ENCODE measurements at regions not wholly inside any gene's neighbourhood (a gene's known extent, or its start where the extent isn't known, plus 50 kb on each side); places are given as distances from the start of the nearest gene placed in this dataset.
"Not testable (repeated sequence)": the region's sequence is repeated elsewhere in the genome, so short reads cannot be mapped to it uniquely, and the experiment has no call there.

DNA sequence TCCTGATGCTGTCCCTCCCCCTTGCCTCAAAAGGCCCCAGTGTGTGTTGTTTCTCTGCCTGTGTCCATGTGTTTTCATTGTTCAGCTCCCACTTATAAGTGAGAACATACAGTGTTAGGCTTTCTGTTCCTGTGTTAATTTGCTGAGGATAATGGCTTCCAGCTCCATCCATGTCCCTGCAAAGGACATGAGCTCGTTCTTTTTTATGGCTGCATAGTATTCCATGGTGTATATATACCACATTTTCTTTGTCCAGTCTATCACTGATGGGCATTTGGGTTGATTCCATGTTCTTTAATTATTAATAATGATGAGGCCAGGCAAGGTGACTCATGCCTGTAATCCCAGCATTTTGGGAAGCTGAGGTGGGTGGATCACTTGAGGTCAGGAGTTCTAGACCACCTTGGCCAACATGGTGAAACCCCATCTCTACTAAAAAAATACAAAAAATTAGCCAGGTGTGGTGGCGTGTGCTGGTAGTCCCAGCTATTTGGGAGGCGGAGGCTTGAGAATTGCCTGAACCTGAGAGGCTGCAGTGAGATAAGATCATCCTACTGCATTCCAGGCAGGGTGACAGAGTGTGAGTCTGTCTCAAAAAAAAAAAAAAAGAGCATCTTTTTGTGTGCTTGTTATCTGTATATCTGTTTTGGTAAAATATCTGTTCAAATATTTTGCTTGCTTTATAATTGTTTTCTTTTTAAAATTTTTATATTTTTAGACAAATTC lies 78.0 kb upstream of the CLINT1 start:
- not testable (repeated sequence) for ATAC-seq (ENCODE audit: low read depth); H3K27ac Mint-ChIP-seq; H3K36me3 Mint-ChIP-seq; H3K27me3 Mint-ChIP-seq; DNase-seq (ENCODE audit: low spot score in 2 of 2); H3K4me3 Mint-ChIP-seq; H3K9me3 Mint-ChIP-seq; H3K4me1 Mint-ChIP-seq

DNA sequence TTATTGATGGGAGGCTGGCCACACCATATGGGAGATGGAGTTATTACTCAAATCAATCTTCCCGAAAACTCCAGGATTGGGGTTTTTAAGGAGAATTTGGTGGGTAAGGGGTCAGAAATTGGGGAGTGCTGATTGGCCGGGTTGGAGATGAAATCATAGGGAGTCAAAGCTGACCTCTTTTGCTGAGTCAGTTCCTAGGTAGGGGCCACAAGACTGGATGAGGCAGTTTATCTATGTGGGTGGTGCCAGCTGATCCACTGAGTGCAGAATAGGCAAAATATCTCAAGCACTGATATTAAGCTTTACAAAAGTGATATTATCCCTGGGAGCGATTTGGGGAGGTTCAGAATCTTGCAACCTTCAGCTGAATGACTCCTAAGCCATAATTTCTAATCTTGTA lies 75.7 kb upstream of the CLINT1 start:
- no peaks in the 10 kb centered on the region for H3K4me1 Mint-ChIP-seq
- H3K9me3 Mint-ChIP-seq = peaks cover 5% of the 10 kb centered on the region
- no peak overlapping the region for H3K27ac Mint-ChIP-seq
- no peak for DNase-seq (ENCODE audit: low spot score in 2 of 2)
- no peaks in the 10 kb centered on the region for H3K27me3 Mint-ChIP-seq
- no peak for ATAC-seq (ENCODE audit: low read depth)
- H3K36me3 Mint-ChIP-seq = no peaks in the 10 kb centered on the region
- H3K4me3 Mint-ChIP-seq = no peak overlapping the region

DNA sequence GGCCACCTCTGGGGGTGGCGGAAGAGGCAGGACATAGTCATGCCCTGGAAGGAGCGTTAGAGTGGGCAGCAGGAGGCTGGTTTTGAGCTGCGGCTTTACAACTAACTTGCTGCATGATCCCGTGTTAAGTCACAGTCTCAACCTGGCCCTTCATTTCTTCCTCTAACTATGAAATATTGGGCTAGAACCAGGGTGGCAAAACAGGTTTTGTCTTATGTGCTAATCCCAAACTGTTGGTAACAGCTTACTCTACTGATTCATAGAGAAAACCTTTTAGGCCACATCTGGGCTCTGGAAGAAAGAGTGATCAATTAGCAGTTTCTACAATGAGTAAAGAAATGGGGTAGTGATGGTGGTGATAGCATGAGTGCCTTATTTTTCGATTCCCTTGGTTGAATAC lies 74.1 kb upstream of the CLINT1 start:
- ATAC-seq (ENCODE audit: low read depth) (no peak), DNase-seq (ENCODE audit: low spot score in 2 of 2) (no peak)
- Mint-ChIP-seq H3K27ac (no peak overlapping the region), H3K36me3 (no peaks in the 10 kb centered on the region), H3K4me3 (no peak overlapping the region), H3K9me3 (peaks cover 5% of the 10 kb centered on the region), H3K4me1 (no peaks in the 10 kb centered on the region), H3K27me3 (no peaks in the 10 kb centered on the region)

DNA sequence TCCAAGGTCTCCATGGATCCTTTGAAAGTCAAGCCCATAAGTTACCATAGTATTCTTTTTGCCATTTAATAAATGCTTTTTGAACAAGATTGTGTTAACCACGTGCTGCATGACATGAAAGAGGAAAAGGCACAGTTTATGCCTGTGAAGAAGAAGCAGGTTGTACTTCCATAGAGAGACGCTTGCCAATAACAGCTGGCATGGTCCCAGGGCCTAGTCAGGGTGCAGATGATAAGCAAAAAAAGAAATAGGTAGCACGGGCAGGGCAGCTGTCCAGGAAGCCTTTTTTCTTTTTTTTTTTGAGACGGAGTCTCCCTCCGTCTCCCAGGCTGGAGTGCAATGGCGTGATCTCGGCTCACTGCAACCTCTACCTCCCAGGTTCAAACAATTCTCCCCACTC lies 71.8 kb upstream of the CLINT1 start:
- H3K9me3 Mint-ChIP-seq = peaks cover 5% of the 10 kb centered on the region
- no peaks in the 10 kb centered on the region for H3K36me3 Mint-ChIP-seq
- no peak overlapping the region for H3K4me3 Mint-ChIP-seq
- DNase-seq (ENCODE audit: low spot score in 2 of 2) (no peak), ATAC-seq (ENCODE audit: low read depth) (no peak)
- H3K4me1 Mint-ChIP-seq = no peaks in the 10 kb centered on the region
- H3K27ac Mint-ChIP-seq = no peak overlapping the region
- no peaks in the 10 kb centered on the region for H3K27me3 Mint-ChIP-seq

DNA sequence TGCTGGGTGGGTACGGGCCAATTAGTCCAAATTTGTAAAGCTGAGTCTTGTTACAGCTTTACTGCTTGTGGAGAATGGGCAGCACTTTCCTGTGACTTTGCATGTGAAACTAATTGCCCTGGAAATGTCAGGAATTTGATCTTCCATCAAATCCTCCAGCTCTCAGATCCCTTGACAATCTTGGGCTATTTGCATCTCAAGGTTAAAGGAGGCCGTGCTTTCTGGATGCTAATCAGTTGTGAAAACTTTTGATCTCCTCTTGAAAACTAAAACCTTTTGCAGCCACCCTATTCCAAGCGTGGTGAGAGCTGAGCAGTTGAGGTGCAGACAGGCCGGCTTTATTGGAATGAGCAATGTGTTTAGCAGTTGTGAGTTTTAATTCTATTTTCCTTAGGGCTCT lies 68.0 kb upstream of the CLINT1 start:
- Mint-ChIP-seq H3K4me1 (no peaks in the 10 kb centered on the region), H3K36me3 (no peaks in the 10 kb centered on the region), H3K27ac (no peak overlapping the region), H3K27me3 (no peaks in the 10 kb centered on the region), H3K4me3 (no peak overlapping the region), H3K9me3 (no peaks in the 10 kb centered on the region)
- DNase-seq (ENCODE audit: low spot score in 2 of 2) = no peak
- ATAC-seq (ENCODE audit: low read depth) = no peak

DNA sequence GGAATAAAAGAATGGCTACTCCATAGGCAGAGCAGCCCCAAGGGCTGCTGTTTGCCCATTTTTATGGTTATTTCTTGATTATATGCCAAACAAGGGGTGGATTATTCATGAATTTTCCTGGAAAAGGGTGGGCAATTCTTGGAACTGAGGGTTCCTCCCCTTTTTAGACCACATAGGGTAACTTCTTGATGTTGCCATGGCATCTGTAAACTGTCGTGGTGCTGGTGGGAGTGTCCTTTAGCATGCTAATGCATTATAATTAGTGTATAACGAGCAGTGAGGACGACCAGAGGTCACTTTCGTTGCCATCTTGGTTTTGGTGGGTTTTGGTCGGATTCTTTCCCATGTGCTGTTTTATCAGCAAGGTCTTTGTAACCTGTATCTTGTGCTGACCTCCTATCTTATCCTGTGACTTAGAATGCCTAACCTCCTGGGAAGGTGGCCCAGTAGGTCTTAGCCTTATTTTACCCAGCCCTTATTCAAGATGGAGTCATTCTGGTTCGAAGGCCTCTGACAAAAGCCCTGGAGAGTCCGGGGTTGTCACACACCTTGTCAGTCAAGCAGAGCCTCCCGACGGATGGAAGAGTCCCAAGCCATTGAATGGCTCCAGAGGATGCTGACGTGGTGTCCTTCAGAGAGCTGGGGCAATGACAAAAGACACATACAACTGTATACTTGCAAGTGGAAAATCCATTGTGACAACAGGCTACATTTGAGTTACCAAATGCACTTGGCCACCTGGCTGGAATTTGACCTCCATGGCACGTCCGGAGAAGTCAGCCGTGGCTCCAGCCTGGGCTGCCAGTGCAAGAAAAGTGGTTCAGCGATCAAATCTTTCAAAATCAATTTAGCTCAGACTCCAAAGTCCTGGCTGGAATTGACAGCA lies 67.1 kb upstream of the CLINT1 start:
- no peaks in the 10 kb centered on the region for H3K27me3 Mint-ChIP-seq
- no peaks in the 10 kb centered on the region for H3K36me3 Mint-ChIP-seq
- DNase-seq (ENCODE audit: low spot score in 2 of 2) (no peak), ATAC-seq (ENCODE audit: low read depth) (no peak)
- H3K9me3 Mint-ChIP-seq = no peaks in the 10 kb centered on the region
- no peaks in the 10 kb centered on the region for H3K4me1 Mint-ChIP-seq
- H3K4me3 Mint-ChIP-seq = no peak overlapping the region
- H3K27ac Mint-ChIP-seq = no peak overlapping the region

DNA sequence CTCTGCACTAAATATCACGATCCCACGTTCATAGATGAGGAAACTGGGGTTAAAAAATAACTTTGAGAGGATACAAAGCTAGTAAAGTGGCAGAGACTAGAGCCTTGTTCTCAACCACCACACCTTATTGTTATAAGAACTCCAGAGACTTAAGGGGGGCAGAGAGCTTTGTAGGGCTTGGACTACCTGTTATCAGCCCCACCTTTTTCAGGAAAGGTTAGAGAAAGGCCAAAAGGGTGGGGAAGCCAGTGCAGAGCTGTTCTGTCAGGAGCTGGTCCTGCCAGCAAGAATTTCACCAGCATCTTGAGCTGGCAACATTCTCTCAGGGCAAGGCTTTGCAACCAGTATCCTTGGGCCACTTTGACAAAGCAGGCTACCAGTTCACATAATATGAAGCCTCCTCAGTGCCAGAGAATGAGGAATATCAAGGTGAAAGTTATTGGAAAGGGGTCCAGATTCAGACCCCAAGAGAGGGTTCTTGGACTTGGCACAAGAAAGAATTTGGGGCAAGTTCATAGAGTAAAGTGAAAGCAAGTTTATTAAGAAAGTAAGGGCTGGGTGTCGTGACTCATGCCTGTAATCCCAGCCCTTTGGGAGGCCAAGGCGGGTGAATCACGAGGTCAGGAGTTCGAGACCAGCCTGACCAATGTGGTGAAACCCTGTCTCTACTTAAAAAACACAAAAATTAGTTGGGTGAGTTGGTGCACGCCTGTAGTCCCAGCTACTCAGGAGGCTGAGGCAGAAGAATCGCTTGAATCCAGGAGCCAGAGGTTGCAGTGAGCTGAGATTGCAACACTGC lies 66.2 kb upstream of the CLINT1 start:
- H3K4me1 Mint-ChIP-seq = peaks cover 1% of the 10 kb centered on the region
- ATAC-seq (ENCODE audit: low read depth) (no peak), DNase-seq (ENCODE audit: low spot score in 2 of 2) (no peak)
- H3K27ac Mint-ChIP-seq = peak overlapping the region; percentile 13
- H3K4me3 Mint-ChIP-seq = no peak overlapping the region
- no peaks in the 10 kb centered on the region for H3K27me3 Mint-ChIP-seq
- H3K9me3 Mint-ChIP-seq = no peaks in the 10 kb centered on the region
- no peaks in the 10 kb centered on the region for H3K36me3 Mint-ChIP-seq

DNA sequence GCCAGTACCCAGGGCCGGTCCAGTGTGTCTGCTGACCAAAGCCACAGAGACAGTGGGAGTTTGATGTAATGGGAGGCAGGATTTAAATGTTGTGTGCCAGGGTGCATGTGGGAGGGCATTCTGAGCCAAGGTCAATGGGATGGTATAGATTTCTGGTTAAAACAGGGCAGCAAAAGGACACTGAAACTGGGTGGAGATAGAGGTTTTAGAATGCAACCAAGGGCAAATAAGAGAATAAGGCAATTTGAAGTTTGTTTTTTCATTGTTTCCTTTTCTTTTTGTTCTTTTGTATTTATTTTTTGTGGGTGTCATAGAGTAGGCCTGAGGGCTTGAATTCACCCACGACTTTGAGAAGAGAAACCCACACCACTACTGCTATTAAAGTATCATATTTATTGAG lies 65.5 kb upstream of the CLINT1 start:
- Mint-ChIP-seq H3K4me3 (no peak overlapping the region), H3K9me3 (no peaks in the 10 kb centered on the region), H3K27ac (peak overlapping the region; percentile 13), H3K4me1 (peaks cover 8% of the 10 kb centered on the region), H3K36me3 (no peaks in the 10 kb centered on the region), H3K27me3 (no peaks in the 10 kb centered on the region)
- no peak for DNase-seq (ENCODE audit: low spot score in 2 of 2)
- ATAC-seq (ENCODE audit: low read depth) = no peak

DNA sequence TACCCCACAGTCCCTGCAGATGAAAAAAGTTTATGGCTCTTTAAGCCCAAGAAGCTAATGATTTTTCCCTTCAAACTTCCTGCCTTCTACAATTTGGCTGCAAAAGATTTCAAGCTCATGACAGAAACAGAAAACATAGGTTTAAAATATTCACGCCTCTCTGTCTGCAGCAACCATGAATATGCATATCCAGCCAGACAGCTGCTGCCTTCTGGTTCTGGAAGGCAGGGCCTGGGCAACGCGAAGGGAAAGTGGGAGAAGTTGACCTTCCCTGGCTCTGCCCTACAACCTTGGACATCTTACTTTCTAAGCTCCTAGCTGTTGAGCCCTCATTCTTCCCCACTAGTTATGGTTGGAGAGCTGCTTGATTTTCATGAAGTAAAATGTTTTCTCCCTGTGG lies 64.8 kb upstream of the CLINT1 start:
- Mint-ChIP-seq H3K4me3 (no peak overlapping the region), H3K36me3 (no peaks in the 10 kb centered on the region), H3K9me3 (no peaks in the 10 kb centered on the region), H3K4me1 (peaks cover 15% of the 10 kb centered on the region), H3K27ac (no peak overlapping the region), H3K27me3 (no peaks in the 10 kb centered on the region)
- no peak for ATAC-seq (ENCODE audit: low read depth)
- DNase-seq (ENCODE audit: low spot score in 2 of 2) = no peak

DNA sequence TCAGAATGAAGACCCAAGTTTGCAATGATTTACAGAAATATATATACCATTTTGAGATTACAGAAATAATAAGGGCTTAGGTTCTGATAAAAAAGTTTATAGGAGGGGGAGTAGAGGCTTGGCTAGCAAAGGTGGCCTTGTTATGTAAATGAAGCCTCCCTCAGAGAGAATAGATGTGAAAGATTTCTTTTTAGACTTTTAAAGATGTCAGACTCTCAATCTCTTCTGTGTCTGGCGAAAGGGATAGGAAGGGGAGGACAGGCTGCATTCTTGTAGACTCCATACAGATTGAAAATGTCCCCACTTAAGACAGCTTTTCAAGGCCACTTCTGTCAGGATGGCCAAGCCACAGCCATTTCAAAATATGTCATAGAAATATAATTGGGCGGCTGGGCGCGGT lies 63.1 kb upstream of the CLINT1 start:
- peaks cover 29% of the 10 kb centered on the region for H3K4me1 Mint-ChIP-seq
- ATAC-seq (ENCODE audit: low read depth) (no peak), DNase-seq (ENCODE audit: low spot score in 2 of 2) (no peak)
- H3K9me3 Mint-ChIP-seq = no peaks in the 10 kb centered on the region
- no peaks in the 10 kb centered on the region for H3K36me3 Mint-ChIP-seq
- no peak overlapping the region for H3K27ac Mint-ChIP-seq
- H3K4me3 Mint-ChIP-seq = no peak overlapping the region
- H3K27me3 Mint-ChIP-seq = no peaks in the 10 kb centered on the region

DNA sequence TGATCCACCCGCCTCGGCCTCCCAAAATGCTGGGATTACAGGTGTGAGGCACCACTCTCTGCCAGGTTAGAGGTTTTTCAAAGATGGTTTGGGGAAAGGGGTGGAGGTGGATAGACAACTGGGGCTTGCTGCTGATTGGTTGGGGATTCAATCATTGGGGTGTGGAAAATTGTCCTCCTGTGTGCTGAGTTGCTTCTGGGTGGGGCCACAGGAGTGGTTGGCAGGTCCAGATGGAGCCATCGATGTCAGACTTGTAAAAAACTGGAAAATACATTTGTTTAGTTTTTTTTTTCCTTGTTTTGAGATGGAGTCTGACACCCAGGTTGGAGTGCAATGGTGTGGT lies 61.9 kb upstream of the CLINT1 start:
- Mint-ChIP-seq H3K4me1 (peaks cover 29% of the 10 kb centered on the region), H3K9me3 (no peaks in the 10 kb centered on the region), H3K36me3 (no peaks in the 10 kb centered on the region), H3K27ac (no peak overlapping the region), H3K4me3 (no peak overlapping the region), H3K27me3 (no peaks in the 10 kb centered on the region)
- DNase-seq (ENCODE audit: low spot score in 2 of 2) = no peak
- ATAC-seq (ENCODE audit: low read depth) = no peak

DNA sequence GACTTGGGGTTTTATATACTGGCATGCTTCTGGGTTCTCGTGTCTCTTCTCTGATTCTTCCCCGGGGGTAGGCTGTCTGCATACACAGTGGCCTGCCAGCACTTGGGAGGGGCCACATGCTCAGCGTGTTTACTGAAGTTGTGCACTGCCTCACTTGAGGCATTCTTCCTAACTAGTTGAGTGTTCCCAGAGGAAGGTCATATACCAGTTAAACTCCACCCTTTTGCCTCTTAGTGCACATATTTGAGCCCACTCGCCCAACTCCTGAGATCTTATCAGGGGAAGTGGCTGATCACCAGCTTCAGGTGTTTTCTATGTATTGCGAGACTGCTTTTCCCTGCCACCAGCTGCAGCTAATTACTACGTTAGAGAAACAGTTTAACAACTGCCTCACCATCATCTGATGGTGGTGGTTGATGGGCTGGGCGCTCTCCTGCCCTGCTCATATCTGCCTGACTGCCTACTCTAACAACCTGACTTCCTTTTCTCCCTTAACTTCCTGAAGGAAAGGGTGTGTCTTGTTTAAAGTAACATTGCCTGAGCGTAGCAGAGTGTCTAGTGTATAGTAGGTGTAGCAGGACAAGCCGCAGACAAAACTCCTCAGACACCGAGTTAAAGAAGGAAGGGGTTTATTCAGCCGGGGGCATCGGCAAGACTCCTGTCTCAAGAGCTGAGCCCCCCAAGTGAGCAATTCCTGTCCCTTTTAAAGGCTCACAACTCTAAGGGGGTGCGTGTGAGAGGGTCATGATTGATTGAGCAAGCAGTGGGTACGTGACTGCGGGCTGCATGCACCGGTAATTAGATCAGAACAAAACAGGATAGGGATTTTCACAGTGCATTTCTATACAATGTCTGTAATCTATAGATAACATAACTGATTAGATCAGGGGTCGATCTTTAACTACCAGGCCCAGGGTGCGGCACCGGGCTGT lies 60.1 kb upstream of the CLINT1 start:
- Mint-ChIP-seq H3K36me3 (no peaks in the 10 kb centered on the region), H3K27me3 (no peaks in the 10 kb centered on the region), H3K9me3 (no peaks in the 10 kb centered on the region), H3K4me3 (peak overlapping the region; percentile 84), H3K4me1 (peaks cover 30% of the 10 kb centered on the region), H3K27ac (peak overlapping the region; percentile 89)
- DNase-seq (ENCODE audit: low spot score in 2 of 2) = peak in 1 of 2 donors; percentile 11
- peak; percentile 64 for ATAC-seq (ENCODE audit: low read depth)
